Prostate gland (tissue), 2 donors: ENCODE measurements at regions not wholly inside any gene's neighbourhood (a gene's known extent, or its start where the extent isn't known, plus 50 kb on each side); places are given as distances from the start of the nearest gene placed in this dataset.

ENCODE experiments used
- DNase-seq: peaks from one replicate; pipeline ENCODE4 v3.0.0-alpha.2; 2019; ENCODE audit warnings: low spot score
- H3K27ac ChIP-seq, 2 donors: fragments of 200-600 bp; sonication (generic); 2 replicates each; pipeline ENCODE4 v1.5.1; 2017 to 2019
- H3K27me3 ChIP-seq: fragments of 200-600 bp; sonication (generic); replicated peaks from 2 replicates; pipeline ENCODE4 v1.5.1; 2019; ENCODE audit not compliant: insufficient read depth
- H3K36me3 ChIP-seq, 2 donors: fragments of 200-600 bp; sonication (generic); 1 replicate in 1 of 2; 2 replicates in 1 of 2; pipeline versions ENCODE4 v1.5.1 to v1.8.1; 2017 to 2019
- H3K4me1 ChIP-seq: fragments of 200-600 bp; sonication (generic); replicated peaks from 2 replicates; pipeline ENCODE4 v1.5.1; 2019
- H3K4me3 ChIP-seq, 2 donors: fragments of 200-600 bp; sonication (generic); 2 replicates each; pipeline ENCODE4 v1.5.1; 2017 to 2019
- H3K9me3 ChIP-seq: fragments of 200-600 bp; sonication (generic); 2 replicates; pipeline ENCODE4 v1.5.1; 2017
- CTCF ChIP-seq, 4 experiments: fragments of 200-600 bp in 2 of 4; fragments of 450-650 bp in 2 of 4; sonication (generic) in 2 of 4; IDR thresholded peaks; 1 replicate in 3 of 4; 2 replicates in 1 of 4; pipeline ENCODE4 v1.5.1; 2016 to 2019; ENCODE audit warnings: antibody characterized with exemption in 4 of 4, mild to moderate bottlenecking in 2 of 4, moderate library complexity in 2 of 4
- POLR2A ChIP-seq: fragments of 450-650 bp; IDR thresholded peaks from one replicate; pipeline ENCODE4 v1.6.1; 2016; ENCODE audit warnings: antibody characterized with exemption, mild to moderate bottlenecking
- POLR2AphosphoS5 ChIP-seq: sonication (generic); formaldehyde crosslinking; IDR thresholded peaks from one replicate; pipeline ENCODE4 v1.6.1; 2017; ENCODE audit warnings: antibody characterized with exemption
- WGBS: methylation state at CpG from one replicate; pipeline ENCODE4 v1.1.5; 2018; 5-methylcytosine and 5-hydroxymethylcytosine counted together
- intact Hi-C: fragments of 100-400 bp; cut with DNase I; formaldehyde crosslinking; loops from one replicate; pipeline ENCODE4 v1.14.2; 2022

- Histone ChIP-seq H3K27me3 (no peaks in the 10 kb centered on the region), H3K9me3 (no peaks in the 10 kb centered on the region), H3K36me3 (no peaks in the 10 kb centered on the region), H3K4me1 (no peaks in the 10 kb centered on the region), H3K4me3 (no peak overlapping the region), H3K27ac (no peak overlapping the region)
- TF ChIP-seq CTCF (IDR thresholded peaks at IDR 0.05): no peak
- no peak for TF ChIP-seq POLR2A
- TF ChIP-seq POLR2AphosphoS5: no peak
- intact Hi-C loops: no loop called here
- whole genome bisulfite sequencing: 47% methylated on average over 3 of the region's 3 CpGs
- DNase-seq: no peak
Observed at GRCh38 chr11:81267246-81267645, 1466.4 kb downstream of the FAM181B start.

- Histone ChIP-seq H3K36me3 (no peaks in the 10 kb centered on the region), H3K27ac (no peak overlapping the region), H3K27me3 (no peaks in the 10 kb centered on the region), H3K4me3 (no peak overlapping the region), H3K4me1 (no peaks in the 10 kb centered on the region), H3K9me3 (no peaks in the 10 kb centered on the region)
- 81% methylated on average over 2 of the region's 2 CpGs for WGBS
- no peak for DNase-seq
- intact Hi-C loops: no loop called here
- TF ChIP-seq CTCF (IDR thresholded peaks at IDR 0.05) (no peak), POLR2AphosphoS5 (no peak), POLR2A (no peak)
Observed at GRCh38 chr11:81259471-81259870, 1474.2 kb downstream of the FAM181B start.

- no peaks in the 10 kb centered on the region for H3K27me3 ChIP-seq
- WGBS: 23% methylated on average over 1 of the region's 1 CpG
Observed at GRCh38 chr11:81255895-81256294, 1477.8 kb downstream of the FAM181B start.

GRCh38 chr11:81253244-81253643, 1480.4 kb downstream of the FAM181B start:
- Histone ChIP-seq H3K9me3 (no peaks in the 10 kb centered on the region), H3K27ac (no peak overlapping the region), H3K4me3 (no peak overlapping the region), H3K36me3 (no peaks in the 10 kb centered on the region), H3K4me1 (no peaks in the 10 kb centered on the region), H3K27me3 (no peaks in the 10 kb centered on the region)
- 56% methylated on average over 1 of the region's 1 CpG for WGBS
- TF ChIP-seq POLR2A (no peak), CTCF (IDR thresholded peaks at IDR 0.05) (no peak), POLR2AphosphoS5 (no peak)
- intact Hi-C loops: no loop called here
- no peak for DNase-seq

More at GRCh38 chr11:81255895-81256294, 1477.8 kb downstream of the FAM181B start:
- TF ChIP-seq POLR2AphosphoS5 (no peak), CTCF (IDR thresholded peaks at IDR 0.05) (no peak), POLR2A (no peak)
- Histone ChIP-seq H3K27ac (no peak overlapping the region), H3K36me3 (no peaks in the 10 kb centered on the region), H3K4me3 (no peak overlapping the region), H3K9me3 (no peaks in the 10 kb centered on the region), H3K4me1 (no peaks in the 10 kb centered on the region)
- no peak for DNase-seq
- intact Hi-C loops: no loop called here

GRCh38 chr11:81246941-81247340, 1486.7 kb downstream of the FAM181B start:
- no peaks in the 10 kb centered on the region for H3K4me1 ChIP-seq
- no peak for DNase-seq

More at GRCh38 chr11:81246941-81247340, 1486.7 kb downstream of the FAM181B start:
- intact Hi-C loops: no loop called here
- Histone ChIP-seq H3K27me3 (no peaks in the 10 kb centered on the region), H3K9me3 (no peaks in the 10 kb centered on the region), H3K36me3 (no peaks in the 10 kb centered on the region), H3K4me3 (no peak overlapping the region), H3K27ac (no peak overlapping the region)
- WGBS: 13% methylated on average over 3 of the region's 3 CpGs
- no peak for TF ChIP-seq CTCF (IDR thresholded peaks at IDR 0.05)
- no peak for TF ChIP-seq POLR2AphosphoS5
- no peak for TF ChIP-seq POLR2A
